GM12878 (cell line): ENCODE measurements at regions not wholly inside any gene's neighbourhood (a gene's known extent, or its start where the extent isn't known, plus 50 kb on each side); places are given as distances from the start of the nearest gene placed in this dataset.

Experiments
- CHD2 ChIP-seq: IDR thresholded peaks from 2 replicates; pipeline ENCODE4 v1.6.1; 2011; ENCODE audit warnings: low read depth, low read length, improper control_type of control experiment, borderline replicate concordance
- EZH2 ChIP-seq: IDR thresholded peaks from 2 replicates; pipeline ENCODE4 v1.6.1; 2012; ENCODE audit warnings: low read depth, mild to moderate bottlenecking, control low read depth, inconsistent platforms, low read length, borderline replicate concordance; ENCODE audit not compliant: control insufficient read depth
- HDAC2 ChIP-seq: fragments of 200-600 bp; sonication (generic); IDR thresholded peaks from 2 replicates; pipeline ENCODE4 v1.6.1; 2017
- KDM1A ChIP-seq: fragments of 200-600 bp; sonication (generic); IDR thresholded peaks from 2 replicates; pipeline ENCODE4 v1.6.1; 2016; ENCODE audit warnings: borderline replicate concordance
- NRF1 ChIP-seq: conservative IDR thresholded peaks from 2 replicates; pipeline ENCODE4 v1.6.1; 2011; ENCODE audit warnings: mild to moderate bottlenecking, low read depth, low read length, improper control_type of control experiment
- POLR2AphosphoS5 ChIP-seq: IDR thresholded peaks from 2 replicates; pipeline ENCODE4 v1.6.1; 2011; ENCODE audit warnings: mild to moderate bottlenecking, low read length, inconsistent platforms
- RFX5 ChIP-seq: IDR thresholded peaks from 2 replicates; pipeline ENCODE4 v1.6.1; 2011; ENCODE audit warnings: low read depth, low read length, improper control_type of control experiment
- SRF ChIP-seq, 2 experiments: IDR thresholded peaks; 2 replicates each; pipeline ENCODE4 v1.6.1; 2011; ENCODE audit warnings: low read depth in 2 of 2, low read length in 2 of 2, mild to moderate bottlenecking in 1 of 2, moderate library complexity in 1 of 2
- TCF12 ChIP-seq: IDR thresholded peaks from 2 replicates; pipeline ENCODE4 v1.6.1; 2011; ENCODE audit warnings: low read depth, mild to moderate bottlenecking, low read length
- TF ChIP-seq, protein P1 (sequence below), 3 experiments: IDR thresholded peaks in 2 of 3; conservative IDR thresholded peaks in 1 of 3; 2 replicates each; pipeline ENCODE4 v1.5.1; 2011; ENCODE audit warnings: low read depth in 3 of 3, low read length in 3 of 3, mild to moderate bottlenecking in 3 of 3, control low read depth in 2 of 3, moderate library complexity in 2 of 3, inconsistent platforms in 1 of 3, mixed read lengths in 1 of 3; ENCODE audit not compliant: control insufficient read depth in 2 of 3, insufficient read depth in 1 of 3; ENCODE audit errors: extremely low read depth in 1 of 3
- TF ChIP-seq, protein P2 (sequence below): IDR thresholded peaks from 2 replicates; pipeline ENCODE4 v1.6.1; 2012; ENCODE audit warnings: low read depth, low read length, improper control_type of control experiment
- TF ChIP-seq, protein P3 (sequence below): IDR thresholded peaks from 2 replicates; pipeline ENCODE4 v1.6.1; 2012; ENCODE audit warnings: low read length, inconsistent platforms
- TF ChIP-seq, protein P4 (sequence below): IDR thresholded peaks from 2 replicates; pipeline ENCODE4 v1.6.1; 2012; ENCODE audit warnings: low read depth, low read length, improper control_type of control experiment

DNA sequence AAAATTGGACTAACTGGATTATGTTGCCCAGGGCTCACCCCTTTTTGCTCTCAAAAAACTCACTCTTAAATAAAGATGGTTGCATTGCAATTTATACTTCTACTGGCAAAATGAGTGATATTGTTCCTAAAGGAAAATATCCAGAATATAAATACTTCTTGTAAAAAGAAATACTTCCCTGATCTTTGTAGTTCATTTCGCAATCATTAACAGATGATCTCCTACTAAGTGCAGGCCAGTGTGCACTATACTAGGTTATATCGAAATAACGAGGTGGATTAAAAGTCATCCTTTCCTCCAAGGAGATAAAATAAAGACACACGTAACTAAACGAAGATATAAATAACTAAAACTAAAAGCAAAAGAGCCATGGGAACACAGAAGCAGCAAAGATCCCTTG, 63.0 kb downstream of the MEX3B start:
- TF ChIP-seq EZH2 (no peak), RFX5 (no peak), HDAC2 (no peak), KDM1A (no peak), TCF12 (no peak), NRF1 (no peak), POLR2AphosphoS5 (no peak), SRF (IDR thresholded peaks at IDR 0.05; ENCODE audit: low read depth in 2 of 2, low read length in 2 of 2) (no peak), CHD2 (no peak)
- TF ChIP-seq, protein P1, sequence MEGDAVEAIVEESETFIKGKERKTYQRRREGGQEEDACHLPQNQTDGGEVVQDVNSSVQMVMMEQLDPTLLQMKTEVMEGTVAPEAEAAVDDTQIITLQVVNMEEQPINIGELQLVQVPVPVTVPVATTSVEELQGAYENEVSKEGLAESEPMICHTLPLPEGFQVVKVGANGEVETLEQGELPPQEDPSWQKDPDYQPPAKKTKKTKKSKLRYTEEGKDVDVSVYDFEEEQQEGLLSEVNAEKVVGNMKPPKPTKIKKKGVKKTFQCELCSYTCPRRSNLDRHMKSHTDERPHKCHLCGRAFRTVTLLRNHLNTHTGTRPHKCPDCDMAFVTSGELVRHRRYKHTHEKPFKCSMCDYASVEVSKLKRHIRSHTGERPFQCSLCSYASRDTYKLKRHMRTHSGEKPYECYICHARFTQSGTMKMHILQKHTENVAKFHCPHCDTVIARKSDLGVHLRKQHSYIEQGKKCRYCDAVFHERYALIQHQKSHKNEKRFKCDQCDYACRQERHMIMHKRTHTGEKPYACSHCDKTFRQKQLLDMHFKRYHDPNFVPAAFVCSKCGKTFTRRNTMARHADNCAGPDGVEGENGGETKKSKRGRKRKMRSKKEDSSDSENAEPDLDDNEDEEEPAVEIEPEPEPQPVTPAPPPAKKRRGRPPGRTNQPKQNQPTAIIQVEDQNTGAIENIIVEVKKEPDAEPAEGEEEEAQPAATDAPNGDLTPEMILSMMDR (IDR thresholded peaks at IDR 0.05 in 2 of 3, conservative IDR thresholded peaks at IDR 0.05 in 1 of 3; ENCODE audit: control insufficient read depth in 2 of 3, extremely low read depth in 1 of 3, insufficient read depth in 1 of 3, low read depth in 3 of 3, low read length in 3 of 3) = no peak
- TF ChIP-seq, protein P2, sequence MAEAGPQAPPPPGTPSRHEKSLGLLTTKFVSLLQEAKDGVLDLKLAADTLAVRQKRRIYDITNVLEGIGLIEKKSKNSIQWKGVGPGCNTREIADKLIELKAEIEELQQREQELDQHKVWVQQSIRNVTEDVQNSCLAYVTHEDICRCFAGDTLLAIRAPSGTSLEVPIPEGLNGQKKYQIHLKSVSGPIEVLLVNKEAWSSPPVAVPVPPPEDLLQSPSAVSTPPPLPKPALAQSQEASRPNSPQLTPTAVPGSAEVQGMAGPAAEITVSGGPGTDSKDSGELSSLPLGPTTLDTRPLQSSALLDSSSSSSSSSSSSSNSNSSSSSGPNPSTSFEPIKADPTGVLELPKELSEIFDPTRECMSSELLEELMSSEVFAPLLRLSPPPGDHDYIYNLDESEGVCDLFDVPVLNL = no peak
- TF ChIP-seq, protein P3, sequence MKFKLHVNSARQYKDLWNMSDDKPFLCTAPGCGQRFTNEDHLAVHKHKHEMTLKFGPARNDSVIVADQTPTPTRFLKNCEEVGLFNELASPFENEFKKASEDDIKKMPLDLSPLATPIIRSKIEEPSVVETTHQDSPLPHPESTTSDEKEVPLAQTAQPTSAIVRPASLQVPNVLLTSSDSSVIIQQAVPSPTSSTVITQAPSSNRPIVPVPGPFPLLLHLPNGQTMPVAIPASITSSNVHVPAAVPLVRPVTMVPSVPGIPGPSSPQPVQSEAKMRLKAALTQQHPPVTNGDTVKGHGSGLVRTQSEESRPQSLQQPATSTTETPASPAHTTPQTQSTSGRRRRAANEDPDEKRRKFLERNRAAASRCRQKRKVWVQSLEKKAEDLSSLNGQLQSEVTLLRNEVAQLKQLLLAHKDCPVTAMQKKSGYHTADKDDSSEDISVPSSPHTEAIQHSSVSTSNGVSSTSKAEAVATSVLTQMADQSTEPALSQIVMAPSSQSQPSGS = no peak
- TF ChIP-seq, protein P4, sequence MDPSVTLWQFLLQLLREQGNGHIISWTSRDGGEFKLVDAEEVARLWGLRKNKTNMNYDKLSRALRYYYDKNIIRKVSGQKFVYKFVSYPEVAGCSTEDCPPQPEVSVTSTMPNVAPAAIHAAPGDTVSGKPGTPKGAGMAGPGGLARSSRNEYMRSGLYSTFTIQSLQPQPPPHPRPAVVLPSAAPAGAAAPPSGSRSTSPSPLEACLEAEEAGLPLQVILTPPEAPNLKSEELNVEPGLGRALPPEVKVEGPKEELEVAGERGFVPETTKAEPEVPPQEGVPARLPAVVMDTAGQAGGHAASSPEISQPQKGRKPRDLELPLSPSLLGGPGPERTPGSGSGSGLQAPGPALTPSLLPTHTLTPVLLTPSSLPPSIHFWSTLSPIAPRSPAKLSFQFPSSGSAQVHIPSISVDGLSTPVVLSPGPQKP = no peak
